ENCODE measurements at regions not wholly inside any gene's neighbourhood (a gene's known extent, or its start where the extent isn't known, plus 50 kb on each side); places are given as distances from the start of the nearest gene placed in this dataset.

DNA sequence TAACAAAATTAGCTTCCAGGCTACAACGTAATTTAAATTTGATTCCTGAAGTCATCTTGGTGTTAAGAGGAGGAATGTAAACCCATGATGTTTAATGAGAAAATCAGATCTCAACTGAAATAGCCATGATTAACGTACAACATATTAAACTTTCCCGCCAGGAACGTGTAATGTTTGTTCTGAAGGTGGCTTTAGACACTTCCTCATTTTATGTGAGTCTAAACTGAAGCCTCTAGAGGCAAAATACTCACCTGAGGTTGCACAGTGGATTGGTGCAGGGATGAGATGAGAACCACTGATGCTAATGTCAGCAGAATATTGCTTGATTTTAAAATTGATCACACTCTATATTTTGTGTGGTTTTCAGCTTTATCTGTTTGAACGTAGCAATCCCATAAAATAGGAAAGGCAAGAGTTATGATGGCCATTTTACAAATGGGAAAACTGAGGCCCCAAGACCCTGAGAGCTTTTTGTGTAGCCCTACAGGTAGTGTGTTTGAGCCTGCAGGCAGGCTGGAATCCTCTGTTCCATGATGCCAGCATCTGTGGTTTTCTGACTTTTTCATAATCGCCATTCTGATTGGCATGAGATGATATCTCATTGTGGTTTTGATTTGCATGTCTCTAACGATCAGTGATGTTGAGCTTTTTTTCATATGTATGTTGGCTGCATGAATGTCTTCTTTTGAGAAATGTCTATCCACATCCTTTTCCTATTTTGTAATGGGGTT, 243.7 kb upstream of the BMPER start:
- no peak for DNase-seq (ENCODE audit: low read depth)
- TF ChIP-seq, protein P1, sequence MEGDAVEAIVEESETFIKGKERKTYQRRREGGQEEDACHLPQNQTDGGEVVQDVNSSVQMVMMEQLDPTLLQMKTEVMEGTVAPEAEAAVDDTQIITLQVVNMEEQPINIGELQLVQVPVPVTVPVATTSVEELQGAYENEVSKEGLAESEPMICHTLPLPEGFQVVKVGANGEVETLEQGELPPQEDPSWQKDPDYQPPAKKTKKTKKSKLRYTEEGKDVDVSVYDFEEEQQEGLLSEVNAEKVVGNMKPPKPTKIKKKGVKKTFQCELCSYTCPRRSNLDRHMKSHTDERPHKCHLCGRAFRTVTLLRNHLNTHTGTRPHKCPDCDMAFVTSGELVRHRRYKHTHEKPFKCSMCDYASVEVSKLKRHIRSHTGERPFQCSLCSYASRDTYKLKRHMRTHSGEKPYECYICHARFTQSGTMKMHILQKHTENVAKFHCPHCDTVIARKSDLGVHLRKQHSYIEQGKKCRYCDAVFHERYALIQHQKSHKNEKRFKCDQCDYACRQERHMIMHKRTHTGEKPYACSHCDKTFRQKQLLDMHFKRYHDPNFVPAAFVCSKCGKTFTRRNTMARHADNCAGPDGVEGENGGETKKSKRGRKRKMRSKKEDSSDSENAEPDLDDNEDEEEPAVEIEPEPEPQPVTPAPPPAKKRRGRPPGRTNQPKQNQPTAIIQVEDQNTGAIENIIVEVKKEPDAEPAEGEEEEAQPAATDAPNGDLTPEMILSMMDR (IDR thresholded peaks at IDR 0.05; ENCODE audit: low read length, missing control alignments): no peak
- H3K4me3 ChIP-seq (replicated peaks; ENCODE audit: low read depth, low read length): no peak overlapping the region

- no peak for DNase-seq (ENCODE audit: low read depth)
- H3K4me3 ChIP-seq (replicated peaks; ENCODE audit: low read depth, low read length): no peak overlapping the region
- TF ChIP-seq, protein P1 (IDR thresholded peaks at IDR 0.05; ENCODE audit: low read length, missing control alignments): no peak
Measured at GRCh38 chr7:33666531-33666930, 238.8 kb upstream of the BMPER start.

DNA sequence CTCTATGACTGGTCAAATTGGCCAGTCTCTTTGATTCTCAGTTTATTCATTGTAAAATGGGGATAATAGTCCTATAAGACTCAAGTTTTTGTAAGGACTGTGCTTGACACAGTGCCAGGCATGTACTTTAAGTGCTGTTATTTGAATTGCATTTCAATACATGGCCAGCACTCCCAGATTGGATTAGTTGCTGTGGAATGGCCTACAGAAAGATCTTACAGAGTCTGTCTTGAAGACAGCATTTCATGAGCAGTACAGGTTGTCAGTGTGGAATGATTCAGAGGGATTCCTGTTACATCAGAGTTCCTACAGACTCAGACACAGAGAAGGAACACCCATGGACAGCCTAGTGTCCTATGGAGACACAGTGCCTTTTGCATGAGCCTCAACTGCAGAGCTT, 238.1 kb upstream of the BMPER start:
- no peak overlapping the region for H3K4me3 ChIP-seq (replicated peaks; ENCODE audit: low read depth, low read length)
- DNase-seq (ENCODE audit: low read depth): peak; percentile 25
- TF ChIP-seq, protein P1 (IDR thresholded peaks at IDR 0.05; ENCODE audit: low read length, missing control alignments): no peak

- peak; percentile 52 for DNase-seq (ENCODE audit: low read depth)
- no peak overlapping the region for H3K4me3 ChIP-seq (replicated peaks; ENCODE audit: low read depth, low read length)
- TF ChIP-seq, protein P1 (IDR thresholded peaks at IDR 0.05; ENCODE audit: low read length, missing control alignments): no peak
Measured at GRCh38 chr7:33669251-33669670, 236.1 kb upstream of the BMPER start.

DNA sequence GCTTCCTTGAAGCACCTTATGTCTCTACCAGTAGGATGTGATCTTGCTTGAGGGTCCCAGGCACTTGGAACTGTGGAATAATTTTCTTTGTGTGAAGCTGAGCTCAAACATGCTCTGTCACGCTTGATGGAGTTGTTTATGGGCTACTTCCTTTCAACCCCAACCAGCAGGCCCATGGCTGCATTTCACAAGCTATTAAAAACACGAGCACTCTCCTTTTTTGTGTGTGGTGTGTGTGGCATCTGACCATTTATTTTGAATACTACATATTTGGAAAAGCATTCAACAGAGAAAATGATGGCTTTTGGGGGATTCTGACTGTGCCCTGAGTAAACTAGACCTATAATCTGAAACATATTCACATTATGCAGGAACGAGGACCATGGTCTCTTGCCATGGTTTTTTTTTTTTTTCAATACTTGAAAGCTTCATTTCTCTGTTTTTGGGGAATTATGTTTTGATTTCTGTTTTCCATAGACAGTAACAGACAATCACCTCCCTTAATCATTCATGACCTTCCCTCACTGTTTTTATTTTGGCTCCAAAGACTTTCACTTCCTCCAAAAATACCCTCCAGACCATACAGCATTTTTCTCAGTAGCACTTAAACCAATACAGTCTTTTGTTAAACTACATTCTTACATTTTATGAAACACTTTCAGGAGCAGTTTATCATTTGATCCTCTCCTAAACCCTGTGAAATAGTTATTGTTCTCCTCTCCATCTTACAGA, 233.6 kb upstream of the BMPER start:
- no peak overlapping the region for H3K4me3 ChIP-seq (replicated peaks; ENCODE audit: low read depth, low read length)
- TF ChIP-seq, protein P1 (IDR thresholded peaks at IDR 0.05; ENCODE audit: low read length, missing control alignments): no peak
- DNase-seq (ENCODE audit: low read depth): no peak

- no peak overlapping the region for H3K4me3 ChIP-seq (replicated peaks; ENCODE audit: low read depth, low read length)
- DNase-seq (ENCODE audit: low read depth): no peak
- TF ChIP-seq, protein P1 (IDR thresholded peaks at IDR 0.05; ENCODE audit: low read length, missing control alignments): peak; percentile 12
Measured at GRCh38 chr7:33673029-33673700, 232.2 kb upstream of the BMPER start.
